ENCODE measurements at regions not wholly inside any gene's neighbourhood (a gene's known extent, or its start where the extent isn't known, plus 50 kb on each side); places are given as distances from the start of the nearest gene placed in this dataset.

GRCh38 chr5:125222597-125223240, 476.3 kb upstream of the ZNF608 start:
- H3K9me3 Mint-ChIP-seq: no peaks in the 10 kb centered on the region
- no peak overlapping the region for H3K4me3 Mint-ChIP-seq
- no peaks in the 10 kb centered on the region for H3K36me3 Mint-ChIP-seq (ENCODE audit: low read depth)
- DNase-seq: no peak
- no peaks in the 10 kb centered on the region; the same call in 1 of the 2 replicates for H3K4me1 Mint-ChIP-seq (ENCODE audit: low read depth)
- no peak overlapping the region for H3K27ac Mint-ChIP-seq
- TF ChIP-seq CTCF (IDR thresholded peaks at IDR 0.05): no peak
- H3K27me3 Mint-ChIP-seq (ENCODE audit: insufficient read depth): peaks cover 4% of the 10 kb centered on the region

- Mint-ChIP-seq H3K27me3 (ENCODE audit: insufficient read depth) (peaks cover 2% of the 10 kb centered on the region), H3K27ac (no peak overlapping the region), H3K36me3 (ENCODE audit: low read depth) (no peaks in the 10 kb centered on the region), H3K4me1 (ENCODE audit: low read depth) (no peaks in the 10 kb centered on the region; the same call in 1 of the 2 replicates), H3K4me3 (no peak overlapping the region), H3K9me3 (no peaks in the 10 kb centered on the region)
- no peak for TF ChIP-seq CTCF (IDR thresholded peaks at IDR 0.05)
- no peak for DNase-seq
Measured at GRCh38 chr5:125225424-125225823, 479.0 kb upstream of the ZNF608 start.

- no peak overlapping the region for H3K27ac Mint-ChIP-seq
- peaks cover 2% of the 10 kb centered on the region for H3K27me3 Mint-ChIP-seq (ENCODE audit: insufficient read depth)
- DNase-seq: no peak
- H3K4me1 Mint-ChIP-seq (ENCODE audit: low read depth): peaks cover under 1% of the 10 kb centered on the region; the same call in 1 of the 2 replicates
- H3K4me3 Mint-ChIP-seq: no peak overlapping the region
- H3K36me3 Mint-ChIP-seq (ENCODE audit: low read depth): no peaks in the 10 kb centered on the region
- H3K9me3 Mint-ChIP-seq: no peaks in the 10 kb centered on the region
- no peak for TF ChIP-seq CTCF (IDR thresholded peaks at IDR 0.05)
Measured at GRCh38 chr5:125226825-125227224, 480.4 kb upstream of the ZNF608 start.

GRCh38 chr5:125227333-125228095, 481.1 kb upstream of the ZNF608 start:
- Mint-ChIP-seq H3K4me1 (ENCODE audit: low read depth) (peaks cover 8% of the 10 kb centered on the region), H3K27me3 (ENCODE audit: insufficient read depth) (peaks cover 2% of the 10 kb centered on the region), H3K36me3 (ENCODE audit: low read depth) (no peaks in the 10 kb centered on the region), H3K27ac (no peak overlapping the region), H3K4me3 (no peak overlapping the region), H3K9me3 (no peaks in the 10 kb centered on the region)
- DNase-seq: peak; percentile 3
- TF ChIP-seq CTCF (IDR thresholded peaks at IDR 0.05): peak; percentile 77

GRCh38 chr5:125228363-125229070, 482.1 kb upstream of the ZNF608 start:
- no peak for DNase-seq
- H3K27ac Mint-ChIP-seq: no peak overlapping the region
- no peak overlapping the region for H3K4me3 Mint-ChIP-seq
- no peaks in the 10 kb centered on the region; the same call in 1 of the 2 replicates for H3K27me3 Mint-ChIP-seq (ENCODE audit: insufficient read depth)
- H3K4me1 Mint-ChIP-seq (ENCODE audit: low read depth): peaks cover 17% of the 10 kb centered on the region
- no peak for TF ChIP-seq CTCF (IDR thresholded peaks at IDR 0.05)
- no peaks in the 10 kb centered on the region for H3K9me3 Mint-ChIP-seq
- no peaks in the 10 kb centered on the region for H3K36me3 Mint-ChIP-seq (ENCODE audit: low read depth)

Data from HFFc6 (cell line).